Natural killer cell (primary cell): ENCODE measurements at regions not wholly inside any gene's neighbourhood (a gene's known extent, or its start where the extent isn't known, plus 50 kb on each side); places are given as distances from the start of the nearest gene placed in this dataset.

ENCODE experiments used
- ATAC-seq, 3 donors: fragments of 150-1000 bp in 2 of 3; fragments of 200-7000 bp in 1 of 3; cut with Tn5 transposase; 1 replicate in 1 of 3; 2 replicates in 2 of 3; pipeline ENCODE4 v1.10.0; 2021; ENCODE audit warnings: mild to moderate bottlenecking in 2 of 3, moderate library complexity in 2 of 3
- DNase-seq, 2 donors: peaks; one replicate each; pipeline versions ENCODE4 v3.0.0 to v3.0.0-alpha.2; 2013 to 2021; ENCODE audit warnings: mixed read lengths in 1 of 2
- H3K27ac ChIP-seq: one replicate; pipeline ENCODE4 v1.5.1; 2013; ENCODE audit warnings: mild to moderate bottlenecking, low read length
- H3K27me3 ChIP-seq: one replicate; pipeline ENCODE4 v1.6.1; 2013; ENCODE audit warnings: low read length; ENCODE audit not compliant: control insufficient read depth, insufficient read depth
- H3K36me3 ChIP-seq: one replicate; pipeline ENCODE4 v1.6.1; 2013; ENCODE audit warnings: low read length; ENCODE audit not compliant: control insufficient read depth, insufficient read depth
- H3K4me1 ChIP-seq: one replicate; pipeline ENCODE4 v1.6.1; 2013; ENCODE audit warnings: low read length; ENCODE audit not compliant: control insufficient read depth, insufficient read depth
- H3K4me3 ChIP-seq: one replicate; pipeline ENCODE4 v1.5.1; 2013; ENCODE audit warnings: low read length
- H3K9me3 ChIP-seq: one replicate; pipeline ENCODE4 v1.6.1; 2013; ENCODE audit warnings: low read length; ENCODE audit not compliant: control insufficient read depth, insufficient read depth
- H3K27ac Mint-ChIP-seq, 2 donors: one replicate each; pipeline ENCODE4 v1.8.0; 2022; ENCODE audit warnings: mild to moderate bottlenecking in 2 of 2, mixed read lengths in 2 of 2, moderate library complexity in 1 of 2
- H3K27me3 Mint-ChIP-seq, 2 donors: one replicate each; pipeline ENCODE4 v1.8.0; 2022; ENCODE audit warnings: low read depth in 2 of 2, mixed read lengths in 2 of 2
- H3K36me3 Mint-ChIP-seq: one replicate; pipeline ENCODE4 v1.8.0; 2022; ENCODE audit warnings: mixed read lengths
- H3K4me1 Mint-ChIP-seq, 2 donors: one replicate each; pipeline ENCODE4 v1.8.0; 2022; ENCODE audit warnings: mixed read lengths in 2 of 2
- H3K4me3 Mint-ChIP-seq: one replicate; pipeline ENCODE4 v1.8.0; 2022; ENCODE audit warnings: mild to moderate bottlenecking, moderate library complexity, mixed read lengths
- H3K9me3 Mint-ChIP-seq, 2 donors: one replicate each; pipeline ENCODE4 v1.8.0; 2022; ENCODE audit warnings: mixed read lengths in 2 of 2
- CTCF ChIP-seq: fragments of 200-600 bp; IDR thresholded peaks from one replicate; pipeline ENCODE4 v1.8.0; 2022; ENCODE audit warnings: antibody characterized with exemption
- WGBS: methylation state at CpG from one replicate; pipeline ENCODE4 v1.1.7; 2013; ENCODE audit warnings: missing lambda C conversion rate; ENCODE audit not compliant: insufficient coverage; 5-methylcytosine and 5-hydroxymethylcytosine counted together
- intact Hi-C: fragments of 100-400 bp; cut with micrococcal nuclease; formaldehyde crosslinking; loops from one replicate; pipeline ENCODE4 v1.14.2; 2022

- H3K9me3 ChIP-seq, result no peaks in the 10 kb centered on the region
- Mint-ChIP-seq H3K4me3 (no peak overlapping the region), H3K9me3 (peaks cover 11 to 13% of the 10 kb centered on the region in 2 donors), H3K27me3 (no peaks in the 10 kb centered on the region), H3K27ac (no peak overlapping the region), H3K36me3 (no peaks in the 10 kb centered on the region), H3K4me1 (no peaks in the 10 kb centered on the region)
- DNase-seq (no peak), ATAC-seq (no peak)
- H3K4me3 ChIP-seq, result no peak overlapping the region
- no peaks in the 10 kb centered on the region for H3K27me3 ChIP-seq
- 58% methylated on average over 1 of the region's 1 CpG for WGBS
- no peak for TF ChIP-seq CTCF
- H3K4me1 ChIP-seq, result no peaks in the 10 kb centered on the region
- H3K27ac ChIP-seq, result no peak overlapping the region
- intact Hi-C loops, result no loop called here
- H3K36me3 ChIP-seq, result no peaks in the 10 kb centered on the region
Observed at GRCh38 chr11:28702450-28702790, 594.2 kb downstream of the METTL15 start.

GRCh38 chr11:28701760-28702449 lies 593.7 kb downstream of the METTL15 start:
- 80% methylated on average over 5 of the region's 5 CpGs for WGBS

DNA sequence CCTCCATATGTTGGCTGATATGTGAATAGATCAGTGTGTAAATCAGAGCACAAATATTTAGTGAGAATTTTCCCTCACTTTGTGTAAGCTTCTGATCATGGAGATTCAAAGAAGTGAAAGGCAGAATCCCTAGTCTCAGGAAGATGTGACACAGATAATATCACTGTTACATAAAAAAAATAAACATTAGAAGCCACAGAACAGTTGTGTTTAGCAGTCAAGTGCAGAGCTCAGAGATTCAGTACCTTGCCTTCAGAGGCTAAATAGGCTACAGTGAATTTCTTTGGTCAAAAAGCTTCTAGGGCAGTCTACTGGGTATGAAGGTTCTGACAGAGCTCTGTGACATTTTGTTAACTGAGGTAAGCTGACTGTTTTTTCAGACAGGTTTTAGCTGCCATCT lies 591.5 kb downstream of the METTL15 start:
- Mint-ChIP-seq H3K9me3 (peaks cover 5 to 9% of the 10 kb centered on the region in 2 donors), H3K4me1 (no peaks in the 10 kb centered on the region), H3K36me3 (no peaks in the 10 kb centered on the region), H3K27ac (no peak overlapping the region), H3K27me3 (no peaks in the 10 kb centered on the region), H3K4me3 (no peak overlapping the region)
- no peaks in the 10 kb centered on the region for H3K4me1 ChIP-seq
- H3K4me3 ChIP-seq, result no peak overlapping the region
- no peak overlapping the region for H3K27ac ChIP-seq
- no peaks in the 10 kb centered on the region for H3K9me3 ChIP-seq
- DNase-seq (no peak), ATAC-seq (no peak)
- no peak for TF ChIP-seq CTCF
- H3K27me3 ChIP-seq, result no peaks in the 10 kb centered on the region
- no peaks in the 10 kb centered on the region for H3K36me3 ChIP-seq
- intact Hi-C loops, result no loop called here

More at GRCh38 chr11:28701760-28702449, 593.7 kb downstream of the METTL15 start:
- H3K9me3 Mint-ChIP-seq, result peaks cover 11 to 13% of the 10 kb centered on the region in 2 donors
- no peak overlapping the region for H3K27ac Mint-ChIP-seq
- H3K4me3 Mint-ChIP-seq, result no peak overlapping the region
- no peak for DNase-seq
- no peaks in the 10 kb centered on the region for H3K27me3 ChIP-seq
- H3K9me3 ChIP-seq, result no peaks in the 10 kb centered on the region
- no peaks in the 10 kb centered on the region for H3K4me1 Mint-ChIP-seq
- no peaks in the 10 kb centered on the region for H3K4me1 ChIP-seq
- no peaks in the 10 kb centered on the region for H3K36me3 Mint-ChIP-seq
- no peak for ATAC-seq
- intact Hi-C loops, result no loop called here
- no peak overlapping the region for H3K4me3 ChIP-seq
- H3K27ac ChIP-seq, result no peak overlapping the region
- TF ChIP-seq CTCF, result no peak
- no peaks in the 10 kb centered on the region for H3K27me3 Mint-ChIP-seq
- H3K36me3 ChIP-seq, result no peaks in the 10 kb centered on the region
